ENCODE measurements at regions not wholly inside any gene's neighbourhood (a gene's known extent, or its start where the extent isn't known, plus 50 kb on each side); places are given as distances from the start of the nearest gene placed in this dataset.

DNA sequence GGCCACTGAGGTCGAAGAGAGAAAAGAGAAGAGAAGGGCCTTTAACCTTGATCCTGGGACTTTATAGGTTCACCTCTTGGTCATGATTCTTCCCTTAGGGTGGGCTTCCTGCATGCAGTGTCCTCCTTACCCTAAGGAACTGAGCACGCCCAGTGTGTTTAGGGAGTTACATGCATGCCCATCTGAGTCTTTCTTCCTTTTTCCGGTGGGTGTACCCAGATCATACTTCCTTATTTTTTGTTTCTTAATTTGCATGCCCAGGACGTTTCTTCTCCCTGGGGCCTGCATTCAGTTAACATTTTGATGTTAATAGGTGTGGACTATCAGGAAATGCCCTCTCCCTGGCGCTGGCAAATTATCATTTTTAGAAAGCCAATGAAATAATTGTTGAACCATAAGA, 91.5 kb downstream of the HTR1B start:
- Mint-ChIP-seq H3K27me3 (no peaks in the 10 kb centered on the region), H3K36me3 (ENCODE audit: low read depth) (no peaks in the 10 kb centered on the region), H3K9me3 (peaks cover 8% of the 10 kb centered on the region), H3K4me1 (ENCODE audit: low read depth) (no peaks in the 10 kb centered on the region), H3K27ac (no peak overlapping the region), H3K4me3 (no peak overlapping the region)
- Histone ChIP-seq H3K4me3 (ENCODE audit: low read length) (no peak overlapping the region), H3K27me3 (ENCODE audit: control insufficient read depth in 1 of 2, insufficient read depth in 2 of 2, low read length in 2 of 2) (no peaks in the 10 kb centered on the region), H3K36me3 (ENCODE audit: insufficient read depth, low read length) (no peaks in the 10 kb centered on the region), H3K27ac (ENCODE audit: low read depth in 1 of 2, low read length in 2 of 2) (no peak overlapping the region), H3K4me1 (ENCODE audit: insufficient read depth, low read length) (no peaks in the 10 kb centered on the region), H3K9me3 (ENCODE audit: control insufficient read depth in 1 of 2, insufficient read depth in 1 of 2, low read length in 2 of 2) (peaks cover 0 to 3% of the 10 kb centered on the region in 2 experiments)
- ChIA-PET POLR2A (no interaction called here), CTCF (no interaction called here)
- DNase-seq (no peak), ATAC-seq (ENCODE audit: poor library complexity) (no peak)
- TF ChIP-seq, protein P1, sequence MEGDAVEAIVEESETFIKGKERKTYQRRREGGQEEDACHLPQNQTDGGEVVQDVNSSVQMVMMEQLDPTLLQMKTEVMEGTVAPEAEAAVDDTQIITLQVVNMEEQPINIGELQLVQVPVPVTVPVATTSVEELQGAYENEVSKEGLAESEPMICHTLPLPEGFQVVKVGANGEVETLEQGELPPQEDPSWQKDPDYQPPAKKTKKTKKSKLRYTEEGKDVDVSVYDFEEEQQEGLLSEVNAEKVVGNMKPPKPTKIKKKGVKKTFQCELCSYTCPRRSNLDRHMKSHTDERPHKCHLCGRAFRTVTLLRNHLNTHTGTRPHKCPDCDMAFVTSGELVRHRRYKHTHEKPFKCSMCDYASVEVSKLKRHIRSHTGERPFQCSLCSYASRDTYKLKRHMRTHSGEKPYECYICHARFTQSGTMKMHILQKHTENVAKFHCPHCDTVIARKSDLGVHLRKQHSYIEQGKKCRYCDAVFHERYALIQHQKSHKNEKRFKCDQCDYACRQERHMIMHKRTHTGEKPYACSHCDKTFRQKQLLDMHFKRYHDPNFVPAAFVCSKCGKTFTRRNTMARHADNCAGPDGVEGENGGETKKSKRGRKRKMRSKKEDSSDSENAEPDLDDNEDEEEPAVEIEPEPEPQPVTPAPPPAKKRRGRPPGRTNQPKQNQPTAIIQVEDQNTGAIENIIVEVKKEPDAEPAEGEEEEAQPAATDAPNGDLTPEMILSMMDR (IDR thresholded peaks at IDR 0.05) = no peak
- intact Hi-C loops (cut with DNase I, micrococcal nuclease) = no loop called here

DNA sequence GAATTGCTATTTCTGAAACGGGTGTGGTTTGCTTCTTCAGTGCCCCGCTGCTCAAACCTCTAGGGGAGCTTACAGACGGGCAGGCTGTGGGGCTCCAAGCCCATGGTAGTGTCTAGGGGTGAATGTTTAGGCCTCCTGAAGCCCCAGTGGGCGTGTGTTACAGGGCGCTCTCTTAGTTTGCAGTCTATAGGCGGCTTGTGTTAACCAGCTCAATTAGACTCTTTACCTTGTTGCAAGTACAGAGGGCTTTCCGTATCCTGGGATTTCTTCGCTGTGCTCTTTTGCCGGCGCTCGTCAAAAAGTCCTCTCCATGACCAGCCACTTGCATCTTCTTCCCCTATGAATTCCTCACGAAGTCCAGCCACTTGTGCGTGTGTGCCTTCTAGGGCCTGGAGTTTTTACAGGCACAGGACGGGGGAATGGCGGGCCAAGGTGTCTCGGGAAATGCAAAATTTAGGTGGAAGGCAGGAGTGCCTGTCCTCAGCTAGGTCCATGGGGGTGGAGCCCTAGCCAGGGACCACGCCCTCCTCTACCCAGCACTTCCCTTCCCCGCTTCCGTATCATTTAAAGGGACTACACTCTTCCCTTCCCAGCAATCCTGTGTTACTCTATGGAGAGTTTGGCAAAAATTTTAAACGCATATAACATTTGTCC, 94.5 kb downstream of the HTR1B start:
- CTCF ChIA-PET = no interaction called here
- Mint-ChIP-seq H3K27me3 (no peaks in the 10 kb centered on the region), H3K9me3 (peaks cover 11% of the 10 kb centered on the region)

DNA sequence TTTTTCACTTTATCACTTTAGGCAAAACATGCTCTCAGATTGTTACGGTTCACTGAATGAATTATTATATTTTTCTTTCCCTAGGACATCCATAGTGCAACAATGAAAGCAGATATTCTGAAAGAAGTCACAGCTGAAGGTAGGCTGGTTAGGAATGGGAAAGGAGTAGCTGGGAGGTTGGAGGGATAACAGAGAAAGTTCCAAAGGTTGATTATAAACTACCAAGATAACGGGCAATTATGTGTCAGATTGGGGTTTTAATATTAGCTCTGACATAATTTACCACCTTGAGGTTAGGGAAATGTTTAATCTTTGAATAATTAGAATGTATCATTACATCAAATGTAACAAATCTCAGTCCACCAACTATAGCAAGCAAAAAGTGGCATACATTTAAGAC, 96.5 kb downstream of the HTR1B start:
- Histone ChIP-seq H3K4me1 (ENCODE audit: insufficient read depth, low read length) (no peaks in the 10 kb centered on the region), H3K27ac (ENCODE audit: low read depth in 1 of 2, low read length in 2 of 2) (no peak overlapping the region), H3K27me3 (ENCODE audit: control insufficient read depth in 1 of 2, insufficient read depth in 2 of 2, low read length in 2 of 2) (no peaks in the 10 kb centered on the region), H3K36me3 (ENCODE audit: insufficient read depth, low read length) (no peaks in the 10 kb centered on the region), H3K9me3 (ENCODE audit: control insufficient read depth in 1 of 2, insufficient read depth in 1 of 2, low read length in 2 of 2) (peaks cover 0 to 6% of the 10 kb centered on the region in 2 experiments), H3K4me3 (ENCODE audit: low read length) (no peak overlapping the region)
- intact Hi-C loops (cut with DNase I, micrococcal nuclease) = no loop called here
- CTCF ChIA-PET = no interaction called here
- no peaks in the 10 kb centered on the region for H3K4me1 Mint-ChIP-seq (ENCODE audit: low read depth)
- H3K27me3 Mint-ChIP-seq = no peaks in the 10 kb centered on the region
- H3K4me3 Mint-ChIP-seq = no peak overlapping the region
- POLR2A ChIA-PET = no interaction called here
- ATAC-seq (ENCODE audit: poor library complexity) (no peak), DNase-seq (no peak)
- H3K9me3 Mint-ChIP-seq = peaks cover 10% of the 10 kb centered on the region
- TF ChIP-seq, protein P1 (IDR thresholded peaks at IDR 0.05) = no peak
- no peaks in the 10 kb centered on the region for H3K36me3 Mint-ChIP-seq (ENCODE audit: low read depth)
- no peak overlapping the region for H3K27ac Mint-ChIP-seq

More for the DNA sequence above, 94.5 kb downstream of the HTR1B start:
- intact Hi-C loops (cut with DNase I, micrococcal nuclease) = no loop called here
- DNase-seq (no peak), ATAC-seq (ENCODE audit: poor library complexity) (no peak)
- TF ChIP-seq, protein P1 (IDR thresholded peaks at IDR 0.05) = no peak
- no peaks in the 10 kb centered on the region for H3K27me3 ChIP-seq (ENCODE audit: control insufficient read depth in 1 of 2, insufficient read depth in 2 of 2, low read length in 2 of 2)
- no peak overlapping the region for H3K27ac ChIP-seq (ENCODE audit: low read depth in 1 of 2, low read length in 2 of 2)
- H3K4me1 Mint-ChIP-seq (ENCODE audit: low read depth) = no peaks in the 10 kb centered on the region
- no peaks in the 10 kb centered on the region for H3K4me1 ChIP-seq (ENCODE audit: insufficient read depth, low read length)
- H3K4me3 Mint-ChIP-seq = no peak overlapping the region
- POLR2A ChIA-PET = no interaction called here
- H3K36me3 Mint-ChIP-seq (ENCODE audit: low read depth) = no peaks in the 10 kb centered on the region
- no peak overlapping the region for H3K27ac Mint-ChIP-seq
- H3K4me3 ChIP-seq (ENCODE audit: low read length) = no peak overlapping the region
- H3K9me3 ChIP-seq (ENCODE audit: control insufficient read depth in 1 of 2, insufficient read depth in 1 of 2, low read length in 2 of 2) = peaks cover 0 to 3% of the 10 kb centered on the region in 2 experiments
- no peaks in the 10 kb centered on the region for H3K36me3 ChIP-seq (ENCODE audit: insufficient read depth, low read length)

All from CD4-positive, alpha-beta T cell (primary cell).